Neural progenitor cell (in vitro differentiated cells): ENCODE measurements at regions not wholly inside any gene's neighbourhood (a gene's known extent, or its start where the extent isn't known, plus 50 kb on each side); places are given as distances from the start of the nearest gene placed in this dataset.

Source experiments
- DNase-seq: peaks from one replicate; pipeline ENCODE4 v3.0.0-alpha.2; 2016; ENCODE audit warnings: low spot score
- H2AFZ ChIP-seq: fragments of 200-600 bp; sonication (generic); replicated peaks from 2 replicates; pipeline ENCODE4 v1.6.1; 2016; ENCODE audit warnings: antibody characterized with exemption
- H3F3A ChIP-seq: fragments of 200-600 bp; sonication (generic); 2 replicates; pipeline ENCODE4 v1.6.1; 2016; ENCODE audit warnings: antibody characterized with exemption, low read depth
- H3K27ac ChIP-seq: fragments of 200-600 bp; sonication (generic); 2 replicates; pipeline ENCODE4 v1.5.1; 2016; ENCODE audit warnings: mild to moderate bottlenecking
- H3K27me3 ChIP-seq: fragments of 200-600 bp; sonication (generic); 2 replicates; pipeline ENCODE4 v1.6.1; 2016; ENCODE audit warnings: mild to moderate bottlenecking, moderate library complexity
- H3K36me3 ChIP-seq: fragments of 200-600 bp; sonication (generic); 2 replicates; pipeline ENCODE4 v1.5.1; 2016
- H3K4me1 ChIP-seq: fragments of 200-600 bp; sonication (generic); 2 replicates; pipeline ENCODE4 v1.6.1; 2016; ENCODE audit warnings: mixed run types
- H3K4me2 ChIP-seq: fragments of 200-600 bp; sonication (generic); 2 replicates; pipeline ENCODE4 v1.6.1; 2016
- H3K4me3 ChIP-seq: fragments of 200-600 bp; sonication (generic); 2 replicates; pipeline ENCODE4 v1.5.1; 2016
- H3K79me2 ChIP-seq: fragments of 200-600 bp; sonication (generic); 2 replicates; pipeline ENCODE4 v1.6.1; 2016; ENCODE audit warnings: low read depth
- H3K9ac ChIP-seq: fragments of 200-600 bp; sonication (generic); 2 replicates; pipeline ENCODE4 v1.6.1; 2016
- H3K9me3 ChIP-seq: fragments of 200-600 bp; sonication (generic); 2 replicates; pipeline ENCODE4 v1.5.1; 2016; ENCODE audit warnings: low read depth
- H4K20me1 ChIP-seq: fragments of 200-600 bp; sonication (generic); 2 replicates; pipeline ENCODE4 v1.6.1; 2016; ENCODE audit warnings: low read depth
- H3K27ac Mint-ChIP-seq: 3 replicates; pipeline ENCODE4 v1.8.0; 2021; ENCODE audit warnings: mixed read lengths
- H3K27me3 Mint-ChIP-seq: 2 replicates; pipeline ENCODE4 v1.8.0; 2022; ENCODE audit warnings: low read depth, mild to moderate bottlenecking, inconsistent platforms, moderate library complexity, mixed read lengths; ENCODE audit not compliant: insufficient read depth
- H3K36me3 Mint-ChIP-seq: 3 replicates; pipeline ENCODE4 v1.8.0; 2021; ENCODE audit warnings: mixed read lengths
- H3K4me1 Mint-ChIP-seq: 3 replicates; pipeline ENCODE4 v1.8.0; 2021; ENCODE audit warnings: mixed read lengths
- H3K4me3 Mint-ChIP-seq: 3 replicates; pipeline ENCODE4 v1.8.0; 2021; ENCODE audit warnings: mild to moderate bottlenecking, moderate library complexity, mixed read lengths
- H3K9me3 Mint-ChIP-seq: 3 replicates; pipeline ENCODE4 v1.8.0; 2020; ENCODE audit warnings: mixed read lengths
- EZH2 ChIP-seq: fragments of 200-600 bp; sonication (generic); IDR thresholded peaks from 2 replicates; pipeline ENCODE4 v1.6.1; 2017; ENCODE audit warnings: antibody characterized with exemption, mild to moderate bottlenecking, moderate library complexity
- EZH2phosphoT487 ChIP-seq: fragments of 200-600 bp; sonication (generic); IDR thresholded peaks from 2 replicates; pipeline ENCODE4 v1.6.1; 2017; ENCODE audit warnings: antibody characterized with exemption
- TF ChIP-seq, protein P1 (sequence below): fragments of 200-600 bp; sonication (generic); IDR thresholded peaks from 2 replicates; pipeline ENCODE4 v1.5.1; 2017; ENCODE audit warnings: antibody characterized with exemption, mild to moderate bottlenecking

DNA sequence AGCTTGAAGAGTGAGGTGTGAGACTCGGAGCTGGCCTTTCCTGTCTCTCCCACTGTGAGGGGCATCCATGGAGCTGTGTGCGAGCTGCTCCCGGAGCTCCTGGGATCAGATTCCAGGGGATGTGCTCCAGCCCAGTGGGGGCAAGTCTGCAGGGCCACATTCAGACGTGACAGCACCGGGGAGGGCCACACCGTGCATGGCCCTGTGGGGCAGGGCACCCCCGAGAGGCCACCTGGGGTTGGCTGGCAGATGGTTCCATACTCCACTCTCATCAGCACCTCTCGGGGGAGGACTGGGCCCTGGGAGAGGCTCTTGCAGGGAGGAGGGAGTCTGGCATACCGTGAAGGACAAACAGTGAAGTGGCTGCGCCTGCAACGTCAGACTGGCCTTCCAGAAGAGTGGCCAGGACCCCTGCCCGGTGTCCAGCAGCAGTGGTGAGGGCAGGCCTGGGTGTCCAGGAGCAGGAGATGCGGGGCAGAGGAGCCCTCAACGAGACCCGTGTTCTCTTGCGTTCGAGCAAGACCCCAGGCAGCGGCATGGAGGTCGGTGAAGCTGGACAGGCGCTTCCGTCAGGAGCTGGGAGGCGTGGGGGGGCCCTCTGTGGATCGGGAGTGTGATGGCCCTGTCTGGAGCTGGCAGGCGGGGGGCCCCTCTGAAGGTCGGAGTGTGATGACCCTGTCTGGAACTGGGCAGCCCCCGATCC is 84.3 kb downstream of the ASB1 start:
- no peak overlapping the region for H3K27ac Mint-ChIP-seq
- no peak overlapping the region for H3K9ac ChIP-seq
- peaks cover 36% of the 10 kb centered on the region for H3K4me1 ChIP-seq
- H3K4me3 ChIP-seq = no peak overlapping the region
- peaks cover 9% of the 10 kb centered on the region for H3K27me3 Mint-ChIP-seq
- H3K36me3 ChIP-seq = no peaks in the 10 kb centered on the region
- H3K79me2 ChIP-seq = no peaks in the 10 kb centered on the region
- no peaks in the 10 kb centered on the region for H3K9me3 ChIP-seq
- peaks cover 20% of the 10 kb centered on the region for H3K4me1 Mint-ChIP-seq
- H2AFZ ChIP-seq = no peak overlapping the region
- H3K27ac ChIP-seq = no peak overlapping the region
- H3K9me3 Mint-ChIP-seq = peaks cover 4% of the 10 kb centered on the region
- no peak overlapping the region for H3K4me3 Mint-ChIP-seq
- peaks cover 28% of the 10 kb centered on the region for H3F3A ChIP-seq
- peak overlapping the region; percentile 72 for H3K4me2 ChIP-seq
- no peaks in the 10 kb centered on the region for H3K36me3 Mint-ChIP-seq
- no peak for DNase-seq
- no peaks in the 10 kb centered on the region for H3K27me3 ChIP-seq
- TF ChIP-seq EZH2 (no peak), EZH2phosphoT487 (no peak)
- TF ChIP-seq, protein P1, sequence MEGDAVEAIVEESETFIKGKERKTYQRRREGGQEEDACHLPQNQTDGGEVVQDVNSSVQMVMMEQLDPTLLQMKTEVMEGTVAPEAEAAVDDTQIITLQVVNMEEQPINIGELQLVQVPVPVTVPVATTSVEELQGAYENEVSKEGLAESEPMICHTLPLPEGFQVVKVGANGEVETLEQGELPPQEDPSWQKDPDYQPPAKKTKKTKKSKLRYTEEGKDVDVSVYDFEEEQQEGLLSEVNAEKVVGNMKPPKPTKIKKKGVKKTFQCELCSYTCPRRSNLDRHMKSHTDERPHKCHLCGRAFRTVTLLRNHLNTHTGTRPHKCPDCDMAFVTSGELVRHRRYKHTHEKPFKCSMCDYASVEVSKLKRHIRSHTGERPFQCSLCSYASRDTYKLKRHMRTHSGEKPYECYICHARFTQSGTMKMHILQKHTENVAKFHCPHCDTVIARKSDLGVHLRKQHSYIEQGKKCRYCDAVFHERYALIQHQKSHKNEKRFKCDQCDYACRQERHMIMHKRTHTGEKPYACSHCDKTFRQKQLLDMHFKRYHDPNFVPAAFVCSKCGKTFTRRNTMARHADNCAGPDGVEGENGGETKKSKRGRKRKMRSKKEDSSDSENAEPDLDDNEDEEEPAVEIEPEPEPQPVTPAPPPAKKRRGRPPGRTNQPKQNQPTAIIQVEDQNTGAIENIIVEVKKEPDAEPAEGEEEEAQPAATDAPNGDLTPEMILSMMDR = no peak
- no peaks in the 10 kb centered on the region for H4K20me1 ChIP-seq

DNA sequence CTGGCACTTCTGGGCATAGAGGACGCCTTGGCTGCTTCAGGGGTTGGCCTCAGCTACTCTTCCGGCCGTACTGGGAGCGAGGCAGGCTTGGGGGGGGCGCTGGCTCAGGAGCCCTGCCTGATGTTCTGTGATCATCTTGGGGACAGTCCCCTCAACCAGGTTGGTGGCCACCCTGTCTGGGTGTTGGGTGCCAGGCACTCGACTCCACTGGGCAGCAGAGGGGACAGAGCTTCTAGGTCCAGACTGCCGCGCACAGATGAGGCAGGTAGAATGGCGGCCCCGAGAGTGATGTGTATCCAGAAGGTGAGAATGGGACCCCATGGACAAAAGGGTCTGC is 84.9 kb downstream of the ASB1 start:
- H3K9me3 ChIP-seq = no peaks in the 10 kb centered on the region
- H3K79me2 ChIP-seq = no peaks in the 10 kb centered on the region
- no peaks in the 10 kb centered on the region for H3K27me3 ChIP-seq
- H3K4me3 ChIP-seq = no peak overlapping the region
- no peak overlapping the region for H3K9ac ChIP-seq
- peaks cover 6% of the 10 kb centered on the region for H3K9me3 Mint-ChIP-seq
- H3K27ac Mint-ChIP-seq = no peak overlapping the region
- peaks cover 20% of the 10 kb centered on the region for H3K4me1 Mint-ChIP-seq
- peaks cover 32% of the 10 kb centered on the region for H3K4me1 ChIP-seq
- H3K27ac ChIP-seq = no peak overlapping the region
- no peak for DNase-seq
- no peak for TF ChIP-seq EZH2
- TF ChIP-seq, protein P1 = no peak
- no peak for TF ChIP-seq EZH2phosphoT487
- H3K4me2 ChIP-seq = no peak overlapping the region
- H4K20me1 ChIP-seq = no peaks in the 10 kb centered on the region
- H3K36me3 Mint-ChIP-seq = peaks cover 2% of the 10 kb centered on the region
- no peak overlapping the region for H3K4me3 Mint-ChIP-seq
- H2AFZ ChIP-seq = no peak overlapping the region
- peaks cover 9% of the 10 kb centered on the region for H3K27me3 Mint-ChIP-seq
- peaks cover 26% of the 10 kb centered on the region for H3F3A ChIP-seq
- no peaks in the 10 kb centered on the region for H3K36me3 ChIP-seq

DNA sequence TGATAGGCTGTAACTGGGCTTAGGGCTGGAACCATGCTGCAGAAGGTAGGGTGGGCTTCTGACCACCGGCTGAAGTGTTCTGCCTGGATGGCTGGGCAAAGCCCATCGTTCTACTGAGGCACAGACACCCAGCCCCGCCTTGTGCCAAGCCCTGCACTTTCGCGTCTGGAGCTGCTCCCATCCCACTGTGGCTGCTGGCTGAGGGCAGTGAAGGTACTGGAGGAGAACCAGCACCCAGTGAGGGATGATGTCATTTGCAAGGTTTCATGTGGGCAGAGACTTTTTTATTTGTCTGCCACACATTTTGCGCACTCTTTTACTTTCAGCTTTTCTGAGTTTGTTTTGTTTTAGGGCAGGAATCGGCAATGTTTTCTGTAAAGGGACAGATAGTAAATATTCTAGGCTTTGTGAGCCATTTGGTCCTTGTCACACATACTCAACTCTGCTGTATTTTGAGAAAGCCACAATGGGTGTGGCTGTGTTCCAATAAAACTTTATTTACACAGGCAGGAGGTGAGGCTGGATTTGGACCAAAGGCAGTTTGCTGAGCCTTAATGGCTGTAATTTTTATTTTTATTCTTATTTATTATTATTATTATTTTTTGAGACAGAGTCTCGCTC is 85.6 kb downstream of the ASB1 start:
- Mint-ChIP-seq H3K27ac (no peak overlapping the region), H3K9me3 (peaks cover 11% of the 10 kb centered on the region), H3K36me3 (peaks cover 2% of the 10 kb centered on the region), H3K4me1 (peaks cover 20% of the 10 kb centered on the region), H3K27me3 (peaks cover 9% of the 10 kb centered on the region), H3K4me3 (no peak overlapping the region)
- H3K4me2 ChIP-seq = no peak overlapping the region
- H3K4me1 ChIP-seq = peaks cover 29% of the 10 kb centered on the region
- no peaks in the 10 kb centered on the region for H3K9me3 ChIP-seq
- H3K79me2 ChIP-seq = no peaks in the 10 kb centered on the region
- no peak for DNase-seq
- H4K20me1 ChIP-seq = no peaks in the 10 kb centered on the region
- H3K4me3 ChIP-seq = no peak overlapping the region
- H3K9ac ChIP-seq = no peak overlapping the region
- no peak for TF ChIP-seq EZH2phosphoT487
- TF ChIP-seq, protein P1 = no peak
- TF ChIP-seq EZH2 = no peak
- no peak overlapping the region for H2AFZ ChIP-seq
- H3K27ac ChIP-seq = no peak overlapping the region
- H3K36me3 ChIP-seq = no peaks in the 10 kb centered on the region
- H3K27me3 ChIP-seq = no peaks in the 10 kb centered on the region
- H3F3A ChIP-seq = peaks cover 26% of the 10 kb centered on the region
